HTERT RPE-1 (cell line): ENCODE measurements at regions not wholly inside any gene's neighbourhood (a gene's known extent, or its start where the extent isn't known, plus 50 kb on each side); places are given as distances from the start of the nearest gene placed in this dataset.

Experiments used
- in situ Hi-C: fragments of 300-500 bp; cut with MboI; formaldehyde crosslinking; loops from 4 replicates; pipeline ENCODE4 v1.14.3; 2020; ENCODE audit warnings: low sequenced_read_pairs

- in situ Hi-C loops, result no loop called here
These were observed 368.4 kb upstream of the AKR1E2 start for GRCh38 chr10:4457597-4457996.

GRCh38 chr10:4456776-4457175 lies 369.2 kb upstream of the AKR1E2 start:
- in situ Hi-C loops, result no loop called here

- in situ Hi-C loops, result no loop called here
These were observed 369.7 kb upstream of the AKR1E2 start for GRCh38 chr10:4456279-4456678.

- in situ Hi-C loops, result no loop called here
These were observed 372.1 kb upstream of the AKR1E2 start for GRCh38 chr10:4453950-4454349.

GRCh38 chr10:4453276-4453675 lies 372.7 kb upstream of the AKR1E2 start:
- in situ Hi-C loops, result no loop called here

- in situ Hi-C loops, result no loop called here
These were observed 374.8 kb upstream of the AKR1E2 start for GRCh38 chr10:4450981-4451908.

GRCh38 chr10:4450169-4450568 lies 375.8 kb upstream of the AKR1E2 start:
- in situ Hi-C loops, result no loop called here

GRCh38 chr10:4448030-4448429 lies 378.0 kb upstream of the AKR1E2 start:
- in situ Hi-C loops, result no loop called here

- in situ Hi-C loops, result no loop called here
These were observed 382.6 kb upstream of the AKR1E2 start for GRCh38 chr10:4443419-4443818.

- in situ Hi-C loops, result no loop called here
These were observed 383.7 kb upstream of the AKR1E2 start for GRCh38 chr10:4442296-4442695.

GRCh38 chr10:4440260-4440659 lies 385.7 kb upstream of the AKR1E2 start:
- in situ Hi-C loops, result no loop called here

- in situ Hi-C loops, result no loop called here
These were observed 388.2 kb upstream of the AKR1E2 start for GRCh38 chr10:4437791-4438190.

GRCh38 chr10:4437061-4437460 lies 388.9 kb upstream of the AKR1E2 start:
- in situ Hi-C loops, result no loop called here

GRCh38 chr10:4436103-4436502 lies 389.9 kb upstream of the AKR1E2 start:
- in situ Hi-C loops, result no loop called here

- in situ Hi-C loops, result no loop called here
These were observed 391.4 kb upstream of the AKR1E2 start for GRCh38 chr10:4434516-4435071.

GRCh38 chr10:4434105-4434504 lies 391.9 kb upstream of the AKR1E2 start:
- in situ Hi-C loops, result no loop called here

- in situ Hi-C loops, result no loop called here
These were observed 394.7 kb upstream of the AKR1E2 start for GRCh38 chr10:4431114-4431863.

GRCh38 chr10:4429571-4429970 lies 396.4 kb upstream of the AKR1E2 start:
- in situ Hi-C loops, result no loop called here

GRCh38 chr10:4427532-4427931 lies 398.5 kb upstream of the AKR1E2 start:
- in situ Hi-C loops, result no loop called here

GRCh38 chr10:4426866-4427265 lies 399.1 kb upstream of the AKR1E2 start:
- in situ Hi-C loops, result no loop called here

- in situ Hi-C loops, result no loop called here
These were observed 416.7 kb upstream of the AKR1E2 start for GRCh38 chr10:4409319-4409718.

GRCh38 chr10:4407783-4408182 lies 418.2 kb upstream of the AKR1E2 start:
- in situ Hi-C loops, result no loop called here
